HCT116 (cell line): ENCODE measurements at regions not wholly inside any gene's neighbourhood (a gene's known extent, or its start where the extent isn't known, plus 50 kb on each side); places are given as distances from the start of the nearest gene placed in this dataset.

Source experiments
- ATAC-seq: fragments of 200-7000 bp; cut with Tn5 transposase; 2 replicates; pipeline ENCODE4 v1.9.1; 2020; ENCODE audit warnings: mild to moderate bottlenecking, moderate library complexity
- BruUV-seq: library from RNA; stranded (reverse); fragments of 400-500 nt; replicated peaks from 2 replicates; lab custom pipeline; 2021; lab: Mats Ljungman, UMichigan
- CTCF ChIA-PET: fragments of 300-600 bp; sonication (Branson Sonifier 250); formaldehyde crosslinking; loops from one replicate; lab custom pipeline; 2021; ENCODE audit warnings: antibody characterized with exemption; lab: Charles Lee
- POLR2A ChIA-PET: fragments of 300-600, 350-600 bp; sonication (Branson Sonifier 250); formaldehyde crosslinking; loops from one replicate; lab custom pipeline; 2021; ENCODE audit warnings: antibody characterized with exemption; lab: Charles Lee
- RAD21 ChIA-PET, 2 experiments: fragments of 300-600 bp; sonication (Branson Sonifier 250); formaldehyde crosslinking; loops; one replicate each; lab custom pipeline; 2023; ENCODE audit warnings: low total read pairs in 2 of 2; ENCODE audit not compliant: uncharacterized antibody in 2 of 2, unreplicated experiment in 2 of 2, low non-redundant PET in 1 of 2; lab: Charles Lee
- DNase-seq: peaks from one replicate; pipeline ENCODE4 v3.0.0-alpha.2; 2010; ENCODE audit warnings: low read depth, low spot score
- H2AFZ ChIP-seq: fragments of 200-600 bp; shearing (Covaris generic), sonication (generic); 2 replicates; pipeline ENCODE4 v1.6.1; 2017; ENCODE audit warnings: low read depth, mixed run types, mixed read lengths, antibody characterized with exemption, low read length; ENCODE audit not compliant: poor library complexity, severe bottlenecking
- H3K27ac ChIP-seq: 2 replicates; pipeline ENCODE4 v1.5.1; 2012; ENCODE audit warnings: low read depth, low read length
- H3K27me3 ChIP-seq: fragments of 200-600 bp; sonication (generic); 2 replicates; pipeline ENCODE4 v1.6.1; 2016; ENCODE audit warnings: mixed run types, low read length, mixed read lengths; ENCODE audit not compliant: insufficient read depth
- H3K36me3 ChIP-seq, 2 experiments: fragments of 200-500 bp in 1 of 2; fragments of 200-600 bp in 1 of 2; sonication (Bioruptor generic) in 1 of 2; sonication (generic) in 1 of 2; 2 replicates each; pipeline versions ENCODE4 v1.5.1 to v1.6.1; 2014 to 2016; ENCODE audit warnings: low read length in 2 of 2, inconsistent platforms in 1 of 2, mixed read lengths in 1 of 2, mixed run types in 1 of 2; ENCODE audit not compliant: insufficient read depth in 2 of 2, control insufficient read depth in 1 of 2
- H3K4me1 ChIP-seq, 2 experiments: fragments of 200-600 bp in 1 of 2; sonication (generic) in 1 of 2; 2 replicates each; pipeline versions ENCODE4 v1.5.1 to v1.6.1; 2012 to 2017; ENCODE audit warnings: low read length in 2 of 2, inconsistent platforms in 1 of 2, mild to moderate bottlenecking in 1 of 2, mixed read lengths in 1 of 2, mixed run types in 1 of 2, moderate library complexity in 1 of 2; ENCODE audit not compliant: insufficient read depth in 2 of 2, control insufficient read depth in 1 of 2
- H3K4me2 ChIP-seq: fragments of 200-600 bp; sonication (generic); 2 replicates; pipeline ENCODE4 v1.6.1; 2017; ENCODE audit warnings: mixed run types, low read length, mixed read lengths
- H3K4me3 ChIP-seq, 2 experiments: fragments of 200-600 bp in 1 of 2; sonication (generic) in 1 of 2; replicated peaks in 1 of 2; 2 replicates each; pipeline ENCODE4 v1.5.1; 2011 to 2016; ENCODE audit warnings: low read length in 2 of 2, control low read depth in 1 of 2, low read depth in 1 of 2, mild to moderate bottlenecking in 1 of 2, mixed read lengths in 1 of 2, mixed run types in 1 of 2
- H3K79me2 ChIP-seq: fragments of 200-600 bp; sonication (generic); 2 replicates; pipeline ENCODE4 v1.6.1; 2017; ENCODE audit warnings: mild to moderate bottlenecking, mixed run types, low read length, moderate library complexity, mixed read lengths; ENCODE audit not compliant: insufficient read depth
- H3K9ac ChIP-seq: fragments of 200-600 bp; sonication (generic); 2 replicates; pipeline ENCODE4 v1.6.1; 2016; ENCODE audit warnings: low read length, mixed read lengths
- H3K9me2 ChIP-seq: fragments of 200-600 bp; sonication (generic), shearing (Covaris generic); 2 replicates; pipeline ENCODE4 v1.6.1; 2017; ENCODE audit warnings: mixed run types, mild to moderate bottlenecking, moderate library complexity; ENCODE audit not compliant: insufficient read depth
- H3K9me3 ChIP-seq, 2 experiments: fragments of 200-500 bp in 1 of 2; fragments of 200-600 bp in 1 of 2; sonication (Bioruptor generic) in 1 of 2; sonication (generic) in 1 of 2; 2 replicates each; pipeline ENCODE4 v1.6.1; 2014 to 2017; ENCODE audit warnings: low read length in 2 of 2, mixed read lengths in 2 of 2, inconsistent platforms in 1 of 2, low read depth in 1 of 2, mild to moderate bottlenecking in 1 of 2, mixed run types in 1 of 2, moderate library complexity in 1 of 2; ENCODE audit not compliant: control insufficient read depth in 1 of 2, insufficient read depth in 1 of 2
- H4K20me1 ChIP-seq: fragments of 200-600 bp; sonication (generic), shearing (Covaris generic); 2 replicates; pipeline ENCODE4 v1.6.1; 2017; ENCODE audit warnings: mixed run types, mild to moderate bottlenecking, moderate library complexity; ENCODE audit not compliant: insufficient read depth
- CEBPB ChIP-seq: IDR thresholded peaks from 2 replicates; pipeline ENCODE4 v1.6.1; 2012; ENCODE audit warnings: low read depth
- EZH2 ChIP-seq: fragments of 200-600 bp; sonication (generic); IDR thresholded peaks from 2 replicates; pipeline ENCODE4 v1.6.1; 2017; ENCODE audit warnings: antibody characterized with exemption, mixed run types
- EZH2phosphoT487 ChIP-seq: fragments of 200-600 bp; IDR thresholded peaks from 2 replicates; pipeline ENCODE4 v1.6.1; 2018; ENCODE audit warnings: antibody characterized with exemption, borderline replicate concordance
- FOSL1 ChIP-seq: IDR thresholded peaks from 2 replicates; pipeline ENCODE4 v1.6.1; 2012; ENCODE audit warnings: low read depth
- JUND ChIP-seq: IDR thresholded peaks from 2 replicates; pipeline ENCODE4 v1.6.1; 2012
- RAD21 ChIP-seq: IDR thresholded peaks from 2 replicates; pipeline ENCODE4 v1.6.1; 2012; ENCODE audit warnings: low read depth, mild to moderate bottlenecking
- SIN3A ChIP-seq: IDR thresholded peaks from 2 replicates; pipeline ENCODE4 v1.6.1; 2012; ENCODE audit warnings: low read depth
- SP1 ChIP-seq: IDR thresholded peaks from 2 replicates; pipeline ENCODE4 v1.6.1; 2012; ENCODE audit warnings: low read depth
- SRF ChIP-seq: IDR thresholded peaks from 2 replicates; pipeline ENCODE4 v1.6.1; 2012; ENCODE audit warnings: low read depth
- TCF7L2 ChIP-seq: IDR thresholded peaks from 2 replicates; pipeline ENCODE4 v1.7.0; 2011; ENCODE audit warnings: borderline replicate concordance, inconsistent platforms; ENCODE audit not compliant: insufficient read depth, insufficient read length; ENCODE audit errors: extremely low read depth
- YY1 ChIP-seq: IDR thresholded peaks from 2 replicates; pipeline ENCODE4 v1.6.1; 2011; ENCODE audit warnings: low read length, low read depth, moderate library complexity, mild to moderate bottlenecking; ENCODE audit not compliant: insufficient replicate concordance; ENCODE audit errors: extremely low read depth
- ZBTB33 ChIP-seq: IDR thresholded peaks from 2 replicates; pipeline ENCODE4 v1.6.1; 2011; ENCODE audit warnings: mild to moderate bottlenecking, low read length, moderate library complexity; ENCODE audit not compliant: insufficient replicate concordance; ENCODE audit errors: extremely low read depth
- ZFX ChIP-seq: fragments of 450-650 bp; IDR thresholded peaks from 2 replicates; pipeline ENCODE4 v1.6.1; 2017
- intact Hi-C: fragments of 100-400 bp; cut with micrococcal nuclease; formaldehyde crosslinking; loops from 2 replicates; pipeline ENCODE4 v1.10.0; 2022
- TF ChIP-seq, protein P1 (sequence below): IDR thresholded peaks from 2 replicates; pipeline ENCODE4 v1.6.1; 2012
- TF ChIP-seq, protein P2 (sequence below): IDR thresholded peaks from 2 replicates; pipeline ENCODE4 v1.6.1; 2012
- TF ChIP-seq, protein P3 (sequence below): IDR thresholded peaks from 2 replicates; pipeline ENCODE4 v1.6.1; 2012; ENCODE audit warnings: low read depth

- Histone ChIP-seq H3K4me2 (no peak overlapping the region), H4K20me1 (no peaks in the 10 kb centered on the region), H3K4me3 (no peak overlapping the region), H3K9me2 (no peaks in the 10 kb centered on the region; the same call in 1 of the 2 replicates)
- ChIA-PET POLR2A (no interaction called here), RAD21 (no interaction called here), CTCF (no interaction called here)
- no TSS peak for BruUV-seq
- DNase-seq, result no peak
- TF ChIP-seq, protein P1, sequence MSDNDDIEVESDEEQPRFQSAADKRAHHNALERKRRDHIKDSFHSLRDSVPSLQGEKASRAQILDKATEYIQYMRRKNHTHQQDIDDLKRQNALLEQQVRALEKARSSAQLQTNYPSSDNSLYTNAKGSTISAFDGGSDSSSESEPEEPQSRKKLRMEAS, result no peak
- TF ChIP-seq, protein P2, sequence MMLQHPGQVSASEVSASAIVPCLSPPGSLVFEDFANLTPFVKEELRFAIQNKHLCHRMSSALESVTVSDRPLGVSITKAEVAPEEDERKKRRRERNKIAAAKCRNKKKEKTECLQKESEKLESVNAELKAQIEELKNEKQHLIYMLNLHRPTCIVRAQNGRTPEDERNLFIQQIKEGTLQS, result no peak
- TF ChIP-seq, all 23 proteins: peak for 0
- no peaks in the 10 kb centered on the region for H3K4me1 ChIP-seq
- no peaks in the 10 kb centered on the region for H3K27me3 ChIP-seq
- H3K9ac ChIP-seq, result no peak overlapping the region
- H3K79me2 ChIP-seq, result no peaks in the 10 kb centered on the region
- no peak overlapping the region for H2AFZ ChIP-seq
- no peak for ATAC-seq
- H3K9me3 ChIP-seq, result no peaks in the 10 kb centered on the region
- H3K36me3 ChIP-seq, result no peaks in the 10 kb centered on the region
- no peak overlapping the region for H3K27ac ChIP-seq
- intact Hi-C loops, result no loop called here
Observed at GRCh38 chr13:47845981-47846380, 155.1 kb downstream of the SUCLA2 start.

DNA sequence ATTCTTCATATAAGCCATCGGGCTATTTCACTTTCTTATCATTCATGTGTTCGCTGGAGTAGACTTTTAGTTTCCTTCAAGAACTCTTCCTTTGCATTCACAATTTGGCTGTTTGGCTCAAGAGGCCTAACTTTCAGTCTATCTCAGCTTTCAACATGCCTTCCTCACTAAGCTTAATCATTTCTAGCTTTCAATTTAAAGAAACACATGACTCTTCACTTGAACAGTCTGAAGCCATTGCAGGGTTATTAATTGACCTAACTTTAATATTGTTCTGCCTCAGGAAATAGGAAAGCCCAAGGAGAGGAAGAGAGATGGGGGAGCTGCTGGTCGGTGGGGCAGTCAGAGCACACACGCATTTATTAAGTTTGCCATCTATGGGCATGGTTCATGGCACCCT is 158.1 kb downstream of the SUCLA2 start:
- ATAC-seq, result no peak
- no peaks in the 10 kb centered on the region for H3K4me1 ChIP-seq
- no peak overlapping the region for H3K27ac ChIP-seq
- no TSS peak for BruUV-seq
- no peak overlapping the region for H2AFZ ChIP-seq
- no peak overlapping the region for H3K4me2 ChIP-seq
- ChIA-PET CTCF (no interaction called here), POLR2A (no interaction called here), RAD21 (no interaction called here)
- no peak for DNase-seq
- H3K9me2 ChIP-seq, result no peaks in the 10 kb centered on the region
- no peaks in the 10 kb centered on the region for H3K27me3 ChIP-seq
- intact Hi-C loops, result no loop called here
- H3K9ac ChIP-seq, result no peak overlapping the region
- no peaks in the 10 kb centered on the region for H3K9me3 ChIP-seq
- no peaks in the 10 kb centered on the region for H3K36me3 ChIP-seq
- no peak overlapping the region for H3K4me3 ChIP-seq
- H4K20me1 ChIP-seq, result no peaks in the 10 kb centered on the region
- H3K79me2 ChIP-seq, result no peaks in the 10 kb centered on the region
- TF ChIP-seq JUND, result no peak
- TF ChIP-seq RAD21, result no peak
- TF ChIP-seq SRF, result no peak
- TF ChIP-seq YY1, result no peak
- TF ChIP-seq EZH2, result no peak
- TF ChIP-seq, protein P1, result no peak
- no peak for TF ChIP-seq SIN3A
- no peak for TF ChIP-seq CEBPB
- TF ChIP-seq TCF7L2, result no peak
- TF ChIP-seq, protein P3, sequence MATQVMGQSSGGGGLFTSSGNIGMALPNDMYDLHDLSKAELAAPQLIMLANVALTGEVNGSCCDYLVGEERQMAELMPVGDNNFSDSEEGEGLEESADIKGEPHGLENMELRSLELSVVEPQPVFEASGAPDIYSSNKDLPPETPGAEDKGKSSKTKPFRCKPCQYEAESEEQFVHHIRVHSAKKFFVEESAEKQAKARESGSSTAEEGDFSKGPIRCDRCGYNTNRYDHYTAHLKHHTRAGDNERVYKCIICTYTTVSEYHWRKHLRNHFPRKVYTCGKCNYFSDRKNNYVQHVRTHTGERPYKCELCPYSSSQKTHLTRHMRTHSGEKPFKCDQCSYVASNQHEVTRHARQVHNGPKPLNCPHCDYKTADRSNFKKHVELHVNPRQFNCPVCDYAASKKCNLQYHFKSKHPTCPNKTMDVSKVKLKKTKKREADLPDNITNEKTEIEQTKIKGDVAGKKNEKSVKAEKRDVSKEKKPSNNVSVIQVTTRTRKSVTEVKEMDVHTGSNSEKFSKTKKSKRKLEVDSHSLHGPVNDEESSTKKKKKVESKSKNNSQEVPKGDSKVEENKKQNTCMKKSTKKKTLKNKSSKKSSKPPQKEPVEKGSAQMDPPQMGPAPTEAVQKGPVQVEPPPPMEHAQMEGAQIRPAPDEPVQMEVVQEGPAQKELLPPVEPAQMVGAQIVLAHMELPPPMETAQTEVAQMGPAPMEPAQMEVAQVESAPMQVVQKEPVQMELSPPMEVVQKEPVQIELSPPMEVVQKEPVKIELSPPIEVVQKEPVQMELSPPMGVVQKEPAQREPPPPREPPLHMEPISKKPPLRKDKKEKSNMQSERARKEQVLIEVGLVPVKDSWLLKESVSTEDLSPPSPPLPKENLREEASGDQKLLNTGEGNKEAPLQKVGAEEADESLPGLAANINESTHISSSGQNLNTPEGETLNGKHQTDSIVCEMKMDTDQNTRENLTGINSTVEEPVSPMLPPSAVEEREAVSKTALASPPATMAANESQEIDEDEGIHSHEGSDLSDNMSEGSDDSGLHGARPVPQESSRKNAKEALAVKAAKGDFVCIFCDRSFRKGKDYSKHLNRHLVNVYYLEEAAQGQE, result no peak
- TF ChIP-seq FOSL1, result no peak
- no peak for TF ChIP-seq SP1
- TF ChIP-seq ZBTB33, result no peak
- TF ChIP-seq EZH2phosphoT487, result no peak
- TF ChIP-seq ZFX, result no peak
